PC-3 (cell line): ENCODE measurements at regions not wholly inside any gene's neighbourhood (a gene's known extent, or its start where the extent isn't known, plus 50 kb on each side); places are given as distances from the start of the nearest gene placed in this dataset.
A peak's percentile ranks its signal among the peaks of the same experiment; 100 is the strongest.

Experiments used
- ATAC-seq: fragments of 200-7000 bp; cut with Tn5 transposase; 2 replicates; pipeline ENCODE4 v1.9.1; 2020; ENCODE audit warnings: mild to moderate bottlenecking, moderate library complexity
- BruUV-seq: library from RNA; stranded (reverse); fragments of 400-500 nt; replicated peaks from 2 replicates; lab custom pipeline; 2021; lab: Mats Ljungman, UMichigan
- CTCF ChIA-PET: fragments of 300-600 bp; sonication (Branson Sonifier 250); formaldehyde crosslinking; loops from one replicate; lab custom pipeline; 2022; ENCODE audit warnings: antibody characterized with exemption; lab: Charles Lee
- POLR2A ChIA-PET: fragments of 300-600 bp; sonication (Branson Sonifier 250); formaldehyde crosslinking; loops from one replicate; lab custom pipeline; 2022; ENCODE audit warnings: antibody characterized with exemption; ENCODE audit not compliant: unreplicated experiment; lab: Charles Lee
- DNase-seq: peaks from one replicate; pipeline ENCODE4 v3.0.0-alpha.2; 2015
- H2AFZ ChIP-seq: fragments of 300-600 bp; sonication (generic); 2 replicates; pipeline ENCODE4 v1.6.0; 2016; ENCODE audit warnings: antibody characterized with exemption, low read length
- H3F3A ChIP-seq: fragments of 300-600 bp; sonication (generic); one replicate; pipeline ENCODE4 v1.6.0; 2017; ENCODE audit warnings: antibody characterized with exemption, low read length, control low read depth, mild to moderate bottlenecking; ENCODE audit not compliant: unreplicated experiment
- H3K27ac ChIP-seq: fragments of 300-600 bp; sonication (generic); 2 replicates; pipeline ENCODE4 v1.5.1; 2016; ENCODE audit warnings: mild to moderate bottlenecking, low read length
- H3K27me3 ChIP-seq: fragments of 300-600 bp; sonication (generic); 2 replicates; pipeline ENCODE4 v1.6.1; 2016; ENCODE audit warnings: low read length, mixed read lengths
- H3K36me3 ChIP-seq: fragments of 300-600 bp; sonication (generic); 2 replicates; pipeline ENCODE4 v1.6.1; 2016; ENCODE audit warnings: low read depth, mixed run types, low read length, mixed read lengths
- H3K4me1 ChIP-seq: fragments of 300-600 bp; sonication (generic); 2 replicates; pipeline ENCODE4 v1.5.1; 2016; ENCODE audit warnings: low read length; ENCODE audit not compliant: insufficient read depth
- H3K4me2 ChIP-seq: fragments of 300-600 bp; sonication (generic); 2 replicates; pipeline ENCODE4 v1.6.0; 2016; ENCODE audit warnings: low read length
- H3K4me3 ChIP-seq: fragments of 300-600 bp; sonication (generic); 2 replicates; pipeline ENCODE4 v1.5.1; 2016; ENCODE audit warnings: mild to moderate bottlenecking, low read length, mixed read lengths
- H3K79me2 ChIP-seq: fragments of 300-600 bp; sonication (generic); 2 replicates; pipeline ENCODE4 v1.6.1; 2017; ENCODE audit warnings: low read length, mixed read lengths
- H3K9ac ChIP-seq: fragments of 300-600 bp; sonication (generic); 2 replicates; pipeline ENCODE4 v1.6.0; 2016; ENCODE audit warnings: mild to moderate bottlenecking, low read length
- H3K9me2 ChIP-seq: fragments of 300-600 bp; sonication (generic); replicated peaks from 2 replicates; pipeline ENCODE4 v1.6.1; 2016; ENCODE audit warnings: mixed run types, low read length, mixed read lengths
- H3K9me3 ChIP-seq: fragments of 300-600 bp; sonication (generic); 2 replicates; pipeline ENCODE4 v1.6.1; 2016; ENCODE audit warnings: low read length, mixed read lengths
- H4K20me1 ChIP-seq: fragments of 300-600 bp; sonication (generic); 2 replicates; pipeline ENCODE4 v1.6.1; 2016; ENCODE audit warnings: low read length, mixed read lengths
- EZH2 ChIP-seq: fragments of 300-600 bp; sonication (generic); IDR thresholded peaks from one replicate; pipeline ENCODE4 v1.6.1; 2017; ENCODE audit warnings: antibody characterized with exemption, mild to moderate bottlenecking, low read length; ENCODE audit not compliant: unreplicated experiment
- EZH2phosphoT487 ChIP-seq: fragments of 300-600 bp; sonication (generic); IDR thresholded peaks from 2 replicates; pipeline ENCODE4 v1.6.1; 2018; ENCODE audit warnings: mild to moderate bottlenecking, antibody characterized with exemption, low read length, borderline replicate concordance
- intact Hi-C: fragments of 100-400 bp; cut with micrococcal nuclease; formaldehyde crosslinking; loops from 2 replicates; pipeline ENCODE4 v1.9.0; 2023
- TF ChIP-seq, protein P1 (sequence below): fragments of 300-600 bp; sonication (generic); conservative IDR thresholded peaks from 2 replicates; pipeline ENCODE4 v1.5.1; 2017; ENCODE audit warnings: antibody characterized with exemption, low read depth, mild to moderate bottlenecking, low read length

- ATAC-seq (no peak), DNase-seq (no peak)
- CTCF ChIA-PET, result no interaction called here
- Histone ChIP-seq H3K27me3 (no peaks in the 10 kb centered on the region), H3K4me2 (no peak overlapping the region), H3K9me2 (no peaks in the 10 kb centered on the region), H3K36me3 (no peaks in the 10 kb centered on the region), H2AFZ (no peak overlapping the region), H3K4me3 (no peak overlapping the region), H3F3A (no peaks in the 10 kb centered on the region), H3K4me1 (no peaks in the 10 kb centered on the region), H3K27ac (no peak overlapping the region), H3K79me2 (no peaks in the 10 kb centered on the region), H4K20me1 (no peaks in the 10 kb centered on the region), H3K9ac (no peak overlapping the region), H3K9me3 (no peaks in the 10 kb centered on the region)
- TF ChIP-seq, protein P1, sequence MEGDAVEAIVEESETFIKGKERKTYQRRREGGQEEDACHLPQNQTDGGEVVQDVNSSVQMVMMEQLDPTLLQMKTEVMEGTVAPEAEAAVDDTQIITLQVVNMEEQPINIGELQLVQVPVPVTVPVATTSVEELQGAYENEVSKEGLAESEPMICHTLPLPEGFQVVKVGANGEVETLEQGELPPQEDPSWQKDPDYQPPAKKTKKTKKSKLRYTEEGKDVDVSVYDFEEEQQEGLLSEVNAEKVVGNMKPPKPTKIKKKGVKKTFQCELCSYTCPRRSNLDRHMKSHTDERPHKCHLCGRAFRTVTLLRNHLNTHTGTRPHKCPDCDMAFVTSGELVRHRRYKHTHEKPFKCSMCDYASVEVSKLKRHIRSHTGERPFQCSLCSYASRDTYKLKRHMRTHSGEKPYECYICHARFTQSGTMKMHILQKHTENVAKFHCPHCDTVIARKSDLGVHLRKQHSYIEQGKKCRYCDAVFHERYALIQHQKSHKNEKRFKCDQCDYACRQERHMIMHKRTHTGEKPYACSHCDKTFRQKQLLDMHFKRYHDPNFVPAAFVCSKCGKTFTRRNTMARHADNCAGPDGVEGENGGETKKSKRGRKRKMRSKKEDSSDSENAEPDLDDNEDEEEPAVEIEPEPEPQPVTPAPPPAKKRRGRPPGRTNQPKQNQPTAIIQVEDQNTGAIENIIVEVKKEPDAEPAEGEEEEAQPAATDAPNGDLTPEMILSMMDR, result no peak
- TF ChIP-seq EZH2 (no peak), EZH2phosphoT487 (no peak)
- no TSS peak for BruUV-seq
- POLR2A ChIA-PET, result no interaction called here
- intact Hi-C loops, result no loop called here
Observed at GRCh38 chr22:27681037-27681436, 120.5 kb downstream of the MN1 start.

DNA sequence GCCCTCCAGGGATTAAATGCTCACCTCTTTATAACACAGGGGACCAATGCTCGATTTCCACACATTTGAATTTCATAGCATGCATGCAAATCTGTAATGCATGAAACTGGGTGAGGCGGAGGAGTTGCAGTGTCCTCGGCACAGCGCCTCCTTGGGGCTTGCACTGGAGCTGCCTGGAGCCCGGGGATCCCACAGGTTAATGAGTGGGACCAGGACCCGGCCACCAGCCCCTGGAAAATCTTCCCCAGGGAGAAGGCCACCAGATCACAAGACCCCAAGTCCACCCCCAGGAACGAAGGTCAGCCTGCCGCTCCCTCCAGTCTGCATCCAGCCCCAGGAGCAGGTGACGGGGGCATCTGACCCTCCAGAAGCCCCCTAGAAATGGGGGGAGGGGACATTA lies 119.1 kb downstream of the MN1 start:
- Histone ChIP-seq H3K4me3 (no peak overlapping the region), H2AFZ (no peak overlapping the region), H3K9ac (no peak overlapping the region), H3K27ac (no peak overlapping the region), H3K4me2 (no peak overlapping the region), H3K9me2 (no peaks in the 10 kb centered on the region), H3K4me1 (no peaks in the 10 kb centered on the region), H3K27me3 (no peaks in the 10 kb centered on the region), H4K20me1 (no peaks in the 10 kb centered on the region), H3K36me3 (no peaks in the 10 kb centered on the region), H3K9me3 (no peaks in the 10 kb centered on the region), H3F3A (no peaks in the 10 kb centered on the region), H3K79me2 (no peaks in the 10 kb centered on the region)
- intact Hi-C loops, result no loop called here
- ChIA-PET POLR2A (no interaction called here), CTCF (no interaction called here)
- DNase-seq (no peak), ATAC-seq (no peak)
- no TSS peak for BruUV-seq
- no peak for TF ChIP-seq EZH2
- TF ChIP-seq, protein P1, result peak; percentile 45

- Histone ChIP-seq H3K36me3 (no peaks in the 10 kb centered on the region), H3K27ac (no peak overlapping the region), H2AFZ (no peak overlapping the region), H3K4me3 (no peak overlapping the region), H3K9me3 (no peaks in the 10 kb centered on the region), H3K79me2 (no peaks in the 10 kb centered on the region), H3F3A (no peaks in the 10 kb centered on the region), H4K20me1 (no peaks in the 10 kb centered on the region), H3K4me1 (no peaks in the 10 kb centered on the region), H3K9me2 (no peaks in the 10 kb centered on the region), H3K4me2 (no peak overlapping the region), H3K27me3 (no peaks in the 10 kb centered on the region), H3K9ac (no peak overlapping the region)
- ChIA-PET CTCF (no interaction called here), POLR2A (no interaction called here)
- TF ChIP-seq EZH2phosphoT487 (no peak), EZH2 (no peak)
- TF ChIP-seq, protein P1, result no peak
- BruUV-seq, result no TSS peak
- intact Hi-C loops, result no loop called here
- ATAC-seq, result no peak
- DNase-seq, result no peak
Observed at GRCh38 chr22:27684901-27685300, 116.7 kb downstream of the MN1 start.
